B cell (primary cell): ENCODE measurements at regions not wholly inside any gene's neighbourhood (a gene's known extent, or its start where the extent isn't known, plus 50 kb on each side); places are given as distances from the start of the nearest gene placed in this dataset.

ENCODE experiments used
- ATAC-seq: fragments of 200-7000 bp; cut with Tn5 transposase; one replicate; pipeline ENCODE4 v1.10.0; 2021; ENCODE audit warnings: low read depth, mild to moderate bottlenecking, moderate number of reproducible peaks, moderate library complexity
- CTCF ChIA-PET: fragments of 350-600 bp; sonication (Branson Sonifier 250); formaldehyde crosslinking; loops from one replicate; lab custom pipeline; 2021; ENCODE audit warnings: antibody characterized with exemption, inconsistent platforms; lab: Charles Lee
- POLR2A ChIA-PET: fragments of 350-600 bp; sonication (Branson Sonifier 250); formaldehyde crosslinking; loops from one replicate; lab custom pipeline; 2021; ENCODE audit warnings: antibody characterized with exemption; lab: Charles Lee
- DNase-seq: peaks from one replicate; pipeline ENCODE4 v3.0.0; 2013
- H2AFZ ChIP-seq: 2 replicates; pipeline ENCODE4 v1.6.1; 2012; ENCODE audit warnings: mild to moderate bottlenecking, low read depth, low read length; ENCODE audit not compliant: insufficient read depth, poor library complexity, severe bottlenecking
- H3K27ac ChIP-seq, 2 donors: 1 replicate in 1 of 2; 2 replicates in 1 of 2; pipeline ENCODE4 v1.5.1; 2012 to 2013; ENCODE audit warnings: low read length in 2 of 2, mild to moderate bottlenecking in 2 of 2, moderate library complexity in 1 of 2
- H3K27me3 ChIP-seq, 4 experiments: fragments of 200-600 bp in 1 of 4; sonication (generic) in 1 of 4; replicated peaks in 1 of 4; 1 replicate in 2 of 4; 2 replicates in 2 of 4; pipeline versions ENCODE4 v1.6.1 to v1.7.0; 2013 to 2016; ENCODE audit warnings: low read length in 3 of 4, mild to moderate bottlenecking in 2 of 4, mixed read lengths in 1 of 4, moderate library complexity in 1 of 4; ENCODE audit not compliant: insufficient read depth in 4 of 4, control insufficient read depth in 3 of 4; ENCODE audit errors: control extremely low read depth in 1 of 4
- H3K36me3 ChIP-seq, 2 experiments: replicated peaks in 1 of 2; 1 replicate in 1 of 2; 2 replicates in 1 of 2; pipeline versions ENCODE4 v1.6.1 to v1.7.1; 2013; ENCODE audit warnings: low read length in 1 of 2; ENCODE audit not compliant: insufficient read depth in 2 of 2, control insufficient read depth in 1 of 2; ENCODE audit errors: control extremely low read depth in 1 of 2, extremely low read depth in 1 of 2
- H3K4me1 ChIP-seq, 2 donors: fragments of 200-600 bp in 1 of 2; sonication (generic) in 1 of 2; 1 replicate in 1 of 2; 2 replicates in 1 of 2; pipeline versions ENCODE4 v1.5.1 to v1.6.1; 2013 to 2017; ENCODE audit warnings: low read length in 2 of 2; ENCODE audit not compliant: control insufficient read depth in 2 of 2, insufficient read depth in 2 of 2
- H3K4me2 ChIP-seq: replicated peaks from 2 replicates; pipeline ENCODE3; 2012; ENCODE audit warnings: mild to moderate bottlenecking, low read depth, low read length; ENCODE audit not compliant: poor library complexity, severe bottlenecking
- H3K4me3 ChIP-seq, 5 experiments: fragments of 200-600 bp in 1 of 5; sonication (generic) in 1 of 5; 1 replicate in 3 of 5; 2 replicates in 2 of 5; pipeline versions ENCODE4 v1.5.1 to v1.7.0; 2011 to 2016; ENCODE audit warnings: low read length in 4 of 5, mild to moderate bottlenecking in 4 of 5, low read depth in 2 of 5, control low read depth in 1 of 5, moderate library complexity in 1 of 5; ENCODE audit not compliant: insufficient read depth in 1 of 5; ENCODE audit errors: control extremely low read depth in 1 of 5, extremely low read depth in 1 of 5
- H3K79me2 ChIP-seq: fragments of 200-600 bp; sonication (generic); one replicate; pipeline ENCODE4 v1.6.0; 2016; ENCODE audit warnings: low read length; ENCODE audit not compliant: control insufficient read depth, insufficient read depth
- H3K9ac ChIP-seq: fragments of 200-600 bp; sonication (generic); 2 replicates; pipeline ENCODE4 v1.6.1; 2017; ENCODE audit warnings: mild to moderate bottlenecking, low read length, moderate library complexity
- H3K9me3 ChIP-seq, 3 donors: one replicate each; pipeline versions ENCODE4 v1.6.1 to v1.7.1; 2013; ENCODE audit warnings: low read length in 2 of 3; ENCODE audit not compliant: control insufficient read depth in 2 of 3, insufficient read depth in 1 of 3; ENCODE audit errors: control extremely low read depth in 1 of 3
- H4K20me1 ChIP-seq: 2 replicates; pipeline ENCODE4 v1.6.0; 2012; ENCODE audit warnings: mild to moderate bottlenecking, low read length; ENCODE audit not compliant: insufficient read depth, control insufficient read depth, poor library complexity, severe bottlenecking
- H3K27ac Mint-ChIP-seq: one replicate; pipeline ENCODE4 v1.8.0; 2021; ENCODE audit warnings: mixed read lengths
- H3K27me3 Mint-ChIP-seq: one replicate; pipeline ENCODE4 v1.8.0; 2021; ENCODE audit warnings: mixed read lengths
- H3K4me1 Mint-ChIP-seq: one replicate; pipeline ENCODE4 v1.8.0; 2021; ENCODE audit warnings: mixed read lengths
- H3K4me3 Mint-ChIP-seq: one replicate; pipeline ENCODE4 v1.8.0; 2021; ENCODE audit warnings: mixed read lengths
- H3K9me3 Mint-ChIP-seq: one replicate; pipeline ENCODE4 v1.8.0; 2022; ENCODE audit warnings: mixed read lengths; ENCODE audit not compliant: insufficient read depth
- EZH2 ChIP-seq: IDR thresholded peaks from 2 replicates; pipeline ENCODE4 v1.6.1; 2012; ENCODE audit warnings: borderline replicate concordance, low read depth, mild to moderate bottlenecking, moderate library complexity, low read length; ENCODE audit not compliant: insufficient read depth, poor library complexity, severe bottlenecking
- WGBS: methylation state at CpG from one replicate; pipeline ENCODE4 v1.1.5; 2013; ENCODE audit warnings: missing lambda C conversion rate; ENCODE audit not compliant: insufficient coverage; 5-methylcytosine and 5-hydroxymethylcytosine counted together
- intact Hi-C: fragments of 100-400 bp; cut with micrococcal nuclease; formaldehyde crosslinking; loops from one replicate; pipeline ENCODE4 v1.10.0; 2022
- TF ChIP-seq, protein P1 (sequence below): fragments of 200-600 bp; IDR thresholded peaks from one replicate; pipeline ENCODE4 v1.8.0; 2022; ENCODE audit warnings: antibody characterized with exemption, mild to moderate bottlenecking

DNA sequence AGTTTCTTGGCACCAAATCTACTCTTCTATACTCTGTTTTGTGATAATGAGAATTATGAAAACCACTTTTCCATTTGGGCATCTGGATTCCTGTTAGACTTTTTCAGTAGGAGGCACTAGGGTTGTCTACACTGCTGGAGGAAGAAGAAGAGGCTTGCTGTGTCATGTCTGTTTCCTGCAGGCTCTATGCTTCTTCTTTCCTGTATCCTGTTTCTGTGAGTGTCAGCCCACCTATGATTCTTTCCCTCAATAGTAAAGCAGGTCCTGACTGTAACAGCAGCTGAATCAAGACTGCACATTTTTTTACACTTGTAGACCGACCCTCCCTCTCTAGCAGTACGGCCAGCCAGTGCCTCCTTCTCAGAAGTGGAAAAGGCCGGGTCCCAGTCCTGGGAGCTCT, 603.9 kb downstream of the HDGFL1 start:
- Mint-ChIP-seq H3K9me3 (peaks cover 3% of the 10 kb centered on the region), H3K27ac (no peak overlapping the region), H3K27me3 (no peaks in the 10 kb centered on the region), H3K4me3 (no peak overlapping the region), H3K4me1 (no peaks in the 10 kb centered on the region)
- Histone ChIP-seq H3K4me1 (no peaks in the 10 kb centered on the region), H3K9me3 (no peaks in the 10 kb centered on the region), H3K4me3 (no peak overlapping the region), H3K27ac (no peak overlapping the region), H3K36me3 (no peaks in the 10 kb centered on the region), H4K20me1 (no peaks in the 10 kb centered on the region), H3K9ac (no peak overlapping the region), H3K27me3 (no peaks in the 10 kb centered on the region), H3K79me2 (no peaks in the 10 kb centered on the region), H2AFZ (no peak overlapping the region), H3K4me2 (no peak overlapping the region)
- ChIA-PET POLR2A (no interaction called here), CTCF (no interaction called here)
- TF ChIP-seq, protein P1, sequence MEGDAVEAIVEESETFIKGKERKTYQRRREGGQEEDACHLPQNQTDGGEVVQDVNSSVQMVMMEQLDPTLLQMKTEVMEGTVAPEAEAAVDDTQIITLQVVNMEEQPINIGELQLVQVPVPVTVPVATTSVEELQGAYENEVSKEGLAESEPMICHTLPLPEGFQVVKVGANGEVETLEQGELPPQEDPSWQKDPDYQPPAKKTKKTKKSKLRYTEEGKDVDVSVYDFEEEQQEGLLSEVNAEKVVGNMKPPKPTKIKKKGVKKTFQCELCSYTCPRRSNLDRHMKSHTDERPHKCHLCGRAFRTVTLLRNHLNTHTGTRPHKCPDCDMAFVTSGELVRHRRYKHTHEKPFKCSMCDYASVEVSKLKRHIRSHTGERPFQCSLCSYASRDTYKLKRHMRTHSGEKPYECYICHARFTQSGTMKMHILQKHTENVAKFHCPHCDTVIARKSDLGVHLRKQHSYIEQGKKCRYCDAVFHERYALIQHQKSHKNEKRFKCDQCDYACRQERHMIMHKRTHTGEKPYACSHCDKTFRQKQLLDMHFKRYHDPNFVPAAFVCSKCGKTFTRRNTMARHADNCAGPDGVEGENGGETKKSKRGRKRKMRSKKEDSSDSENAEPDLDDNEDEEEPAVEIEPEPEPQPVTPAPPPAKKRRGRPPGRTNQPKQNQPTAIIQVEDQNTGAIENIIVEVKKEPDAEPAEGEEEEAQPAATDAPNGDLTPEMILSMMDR, result no peak
- no peak for TF ChIP-seq EZH2
- intact Hi-C loops, result no loop called here
- ATAC-seq (no peak), DNase-seq (no peak)
- WGBS, result 3% methylated on average over 3 of the region's 3 CpGs

DNA sequence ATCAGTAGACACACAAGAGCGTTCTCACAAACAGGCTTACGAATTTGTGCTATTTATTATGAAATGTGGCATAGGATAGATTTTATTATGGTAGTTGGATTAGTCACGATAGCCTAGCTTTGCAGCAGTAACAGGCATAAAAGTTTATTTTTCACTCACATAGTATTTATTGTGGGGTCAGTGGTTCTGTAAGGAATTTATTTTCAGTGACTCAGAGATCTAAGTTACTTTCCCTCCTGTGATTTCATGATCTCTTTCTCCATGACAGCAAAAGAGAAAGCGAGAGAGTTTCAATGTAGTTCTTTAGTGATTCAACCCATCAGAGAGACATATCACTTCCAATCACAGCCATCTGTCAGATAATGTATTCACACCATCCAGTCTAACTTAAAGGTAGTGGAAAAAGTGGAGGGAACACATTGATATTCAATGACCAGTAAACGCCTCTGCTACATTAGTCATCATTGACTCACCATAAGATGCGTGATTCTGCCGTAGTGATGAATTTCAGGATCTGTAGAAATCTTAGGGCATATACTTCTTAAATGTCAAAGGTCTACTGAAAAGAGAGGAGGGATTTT, 605.5 kb downstream of the HDGFL1 start:
- H3K9me3 ChIP-seq, result no peaks in the 10 kb centered on the region
- CTCF ChIA-PET, result no interaction called here
- H3K4me2 ChIP-seq, result no peak overlapping the region
- no peak overlapping the region for H3K9ac ChIP-seq
- H3K27me3 ChIP-seq, result no peaks in the 10 kb centered on the region
- H3K4me3 ChIP-seq, result no peak overlapping the region
- no peak overlapping the region for H3K27ac Mint-ChIP-seq
- no peaks in the 10 kb centered on the region for H3K27me3 Mint-ChIP-seq
- no peak overlapping the region for H3K4me3 Mint-ChIP-seq
- TF ChIP-seq, protein P1, result no peak
- no peak for TF ChIP-seq EZH2
- H3K9me3 Mint-ChIP-seq, result peaks cover 3% of the 10 kb centered on the region
- no CpG with 5 or more reads among the region's 7 CpGs for WGBS
- no peak overlapping the region for H2AFZ ChIP-seq
- no peaks in the 10 kb centered on the region for H3K4me1 Mint-ChIP-seq
- intact Hi-C loops, result no loop called here
- DNase-seq (no peak), ATAC-seq (no peak)
- H3K79me2 ChIP-seq, result no peaks in the 10 kb centered on the region
- no peaks in the 10 kb centered on the region for H4K20me1 ChIP-seq
- POLR2A ChIA-PET, result no interaction called here
- H3K4me1 ChIP-seq, result no peaks in the 10 kb centered on the region
- H3K36me3 ChIP-seq, result no peaks in the 10 kb centered on the region
- no peak overlapping the region for H3K27ac ChIP-seq
